Calu3 (cell line): ENCODE measurements at regions not wholly inside any gene's neighbourhood (a gene's known extent, or its start where the extent isn't known, plus 50 kb on each side); places are given as distances from the start of the nearest gene placed in this dataset.

Experiments used
- BruUV-seq: library from RNA; stranded (reverse); fragments of 400-500 nt; replicated peaks from 2 replicates; lab custom pipeline; 2021; lab: Mats Ljungman, UMichigan
- CTCF ChIA-PET: fragments of 300-600 bp; sonication (Branson Sonifier 250); formaldehyde crosslinking; loops from one replicate; lab custom pipeline; 2022; ENCODE audit warnings: antibody characterized with exemption; lab: Charles Lee
- DNase-seq: peaks from one replicate; pipeline ENCODE4 v3.0.0; 2022
- H3K27ac Mint-ChIP-seq: one replicate; pipeline ENCODE4 v1.8.0; 2022; ENCODE audit warnings: mixed read lengths; ENCODE audit not compliant: unreplicated experiment
- H3K27me3 Mint-ChIP-seq: one replicate; pipeline ENCODE4 v1.8.0; 2022; ENCODE audit warnings: mixed read lengths; ENCODE audit not compliant: unreplicated experiment
- H3K36me3 Mint-ChIP-seq: one replicate; pipeline ENCODE4 v1.8.0; 2022; ENCODE audit warnings: mild to moderate bottlenecking, moderate library complexity, mixed read lengths; ENCODE audit not compliant: insufficient read depth, unreplicated experiment
- H3K4me1 Mint-ChIP-seq: one replicate; pipeline ENCODE4 v1.8.0; 2022; ENCODE audit warnings: mild to moderate bottlenecking, low read depth, mixed read lengths; ENCODE audit not compliant: unreplicated experiment
- H3K4me3 Mint-ChIP-seq: one replicate; pipeline ENCODE4 v1.8.0; 2022; ENCODE audit warnings: mild to moderate bottlenecking, low read depth, moderate library complexity, mixed read lengths; ENCODE audit not compliant: unreplicated experiment
- H3K9me3 Mint-ChIP-seq: one replicate; pipeline ENCODE4 v1.8.0; 2022; ENCODE audit warnings: low read depth, mixed read lengths; ENCODE audit not compliant: unreplicated experiment
- intact Hi-C: fragments of 100-400 bp; cut with micrococcal nuclease; formaldehyde crosslinking; loops from one replicate; pipeline ENCODE4 v1.10.0; 2022; ENCODE audit not compliant: unreplicated experiment
- TF ChIP-seq, protein P1 (sequence below): fragments of 200-600 bp; IDR thresholded peaks from one replicate; pipeline ENCODE4 v1.8.0; 2022; ENCODE audit warnings: antibody characterized with exemption; ENCODE audit not compliant: unreplicated experiment

DNA sequence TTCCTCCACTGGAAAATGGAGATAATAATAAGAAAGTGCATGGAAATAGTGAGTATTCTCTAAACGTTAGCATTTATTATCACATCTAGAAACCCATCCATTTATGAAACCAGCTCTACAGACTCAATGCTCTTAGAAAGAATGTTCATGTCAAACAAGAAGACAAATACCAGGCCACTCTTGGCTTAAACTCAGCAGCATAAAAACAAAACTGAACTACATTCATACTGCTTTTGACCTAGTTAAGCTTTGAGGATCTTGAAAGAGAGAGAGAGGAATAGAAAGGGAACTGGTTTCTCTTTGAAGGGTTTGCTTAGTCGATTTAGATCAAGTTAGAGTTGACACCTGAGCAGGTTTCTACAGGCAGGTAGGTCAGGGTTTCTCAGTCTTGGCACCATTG is 332.9 kb upstream of the PRKCQ start:
- TF ChIP-seq, protein P1, sequence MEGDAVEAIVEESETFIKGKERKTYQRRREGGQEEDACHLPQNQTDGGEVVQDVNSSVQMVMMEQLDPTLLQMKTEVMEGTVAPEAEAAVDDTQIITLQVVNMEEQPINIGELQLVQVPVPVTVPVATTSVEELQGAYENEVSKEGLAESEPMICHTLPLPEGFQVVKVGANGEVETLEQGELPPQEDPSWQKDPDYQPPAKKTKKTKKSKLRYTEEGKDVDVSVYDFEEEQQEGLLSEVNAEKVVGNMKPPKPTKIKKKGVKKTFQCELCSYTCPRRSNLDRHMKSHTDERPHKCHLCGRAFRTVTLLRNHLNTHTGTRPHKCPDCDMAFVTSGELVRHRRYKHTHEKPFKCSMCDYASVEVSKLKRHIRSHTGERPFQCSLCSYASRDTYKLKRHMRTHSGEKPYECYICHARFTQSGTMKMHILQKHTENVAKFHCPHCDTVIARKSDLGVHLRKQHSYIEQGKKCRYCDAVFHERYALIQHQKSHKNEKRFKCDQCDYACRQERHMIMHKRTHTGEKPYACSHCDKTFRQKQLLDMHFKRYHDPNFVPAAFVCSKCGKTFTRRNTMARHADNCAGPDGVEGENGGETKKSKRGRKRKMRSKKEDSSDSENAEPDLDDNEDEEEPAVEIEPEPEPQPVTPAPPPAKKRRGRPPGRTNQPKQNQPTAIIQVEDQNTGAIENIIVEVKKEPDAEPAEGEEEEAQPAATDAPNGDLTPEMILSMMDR, result no peak
- no peak for DNase-seq
- Mint-ChIP-seq H3K4me1 (no peaks in the 10 kb centered on the region), H3K36me3 (no peaks in the 10 kb centered on the region), H3K27me3 (peaks cover 9% of the 10 kb centered on the region), H3K27ac (no peak overlapping the region), H3K9me3 (no peaks in the 10 kb centered on the region), H3K4me3 (no peak overlapping the region)
- BruUV-seq, result no TSS peak
- CTCF ChIA-PET, result no interaction called here
- intact Hi-C loops, result no loop called here

GRCh38 chr10:6912424-6912823 is 332.3 kb upstream of the PRKCQ start:
- no peaks in the 10 kb centered on the region for H3K9me3 Mint-ChIP-seq
- no peaks in the 10 kb centered on the region for H3K4me1 Mint-ChIP-seq
- peaks cover 4% of the 10 kb centered on the region for H3K27me3 Mint-ChIP-seq
- intact Hi-C loops, result no loop called here
- no peaks in the 10 kb centered on the region for H3K36me3 Mint-ChIP-seq
- H3K4me3 Mint-ChIP-seq, result no peak overlapping the region
- CTCF ChIA-PET, result no interaction called here
- no peak overlapping the region for H3K27ac Mint-ChIP-seq
- DNase-seq, result no peak
- TF ChIP-seq, protein P1, result no peak
- no TSS peak for BruUV-seq

GRCh38 chr10:6912021-6912420 is 331.9 kb upstream of the PRKCQ start:
- Mint-ChIP-seq H3K9me3 (no peaks in the 10 kb centered on the region), H3K27ac (no peak overlapping the region), H3K36me3 (no peaks in the 10 kb centered on the region), H3K27me3 (peaks cover under 1% of the 10 kb centered on the region), H3K4me3 (no peak overlapping the region), H3K4me1 (no peaks in the 10 kb centered on the region)
- DNase-seq, result no peak
- TF ChIP-seq, protein P1, result no peak
- no TSS peak for BruUV-seq
- intact Hi-C loops, result no loop called here
- CTCF ChIA-PET, result no interaction called here

DNA sequence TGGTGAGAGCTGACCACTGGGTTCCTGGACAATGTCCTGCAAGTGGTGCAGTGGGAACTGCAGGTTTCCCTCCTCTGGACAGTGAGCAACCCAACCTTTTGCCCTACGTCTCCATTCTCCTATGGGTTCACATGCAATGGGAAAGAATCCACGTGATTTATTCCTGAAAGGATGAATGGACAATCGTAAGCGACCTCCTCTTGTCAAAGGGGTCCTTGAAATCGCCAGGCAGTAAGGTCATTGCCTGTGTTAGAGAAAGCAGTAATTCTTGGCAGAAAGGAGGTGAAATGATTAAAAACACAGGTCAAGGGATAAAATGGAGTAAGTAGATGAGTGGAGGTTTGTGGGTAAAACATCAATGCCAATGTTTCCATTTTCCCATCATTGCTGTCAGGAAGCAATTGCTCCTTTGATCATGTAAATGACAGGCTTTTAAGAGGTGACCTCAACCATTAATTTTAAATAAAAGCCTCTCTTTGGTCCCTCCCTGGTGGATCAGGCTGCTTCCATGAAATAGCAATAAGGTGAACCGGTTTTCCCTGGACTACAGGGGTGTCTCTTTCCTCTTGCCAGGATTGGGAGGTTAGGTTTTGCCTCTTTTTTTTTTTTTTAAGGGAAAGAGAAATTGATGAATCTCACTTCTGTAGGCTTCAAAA is 330.0 kb upstream of the PRKCQ start:
- H3K27me3 Mint-ChIP-seq, result peaks cover 12% of the 10 kb centered on the region
- TF ChIP-seq, protein P1, result no peak
- H3K4me1 Mint-ChIP-seq, result no peaks in the 10 kb centered on the region
- H3K36me3 Mint-ChIP-seq, result no peaks in the 10 kb centered on the region
- intact Hi-C loops, result no loop called here
- no peak for DNase-seq
- H3K27ac Mint-ChIP-seq, result no peak overlapping the region
- CTCF ChIA-PET, result interaction anchor here (1.1 kb wide), 1 partner anchor 23 kb away, joined by 4 read pairs; no protein-coding TSS in a partner anchor
- no TSS peak for BruUV-seq
- H3K4me3 Mint-ChIP-seq, result no peak overlapping the region
- H3K9me3 Mint-ChIP-seq, result no peaks in the 10 kb centered on the region
